PC-3 (cell line): ENCODE measurements at regions not wholly inside any gene's neighbourhood (a gene's known extent, or its start where the extent isn't known, plus 50 kb on each side); places are given as distances from the start of the nearest gene placed in this dataset.

ENCODE experiments used
- CTCF ChIP-seq: fragments of 300-600 bp; sonication (generic); conservative IDR thresholded peaks from 2 replicates; pipeline ENCODE4 v1.5.1; 2017; ENCODE audit warnings: antibody characterized with exemption, low read depth, mild to moderate bottlenecking, low read length
- EZH2 ChIP-seq: fragments of 300-600 bp; sonication (generic); IDR thresholded peaks from one replicate; pipeline ENCODE4 v1.6.1; 2017; ENCODE audit warnings: antibody characterized with exemption, mild to moderate bottlenecking, low read length; ENCODE audit not compliant: unreplicated experiment

GRCh38 chr12:113655479-113655878 lies 183.8 kb upstream of the LHX5 start:
- TF ChIP-seq EZH2 (no peak), CTCF (no peak)
